Heart left ventricle (tissue), 16 donors: ENCODE measurements at regions not wholly inside any gene's neighbourhood (a gene's known extent, or its start where the extent isn't known, plus 50 kb on each side); places are given as distances from the start of the nearest gene placed in this dataset.

Experiments
- ATAC-seq, 4 donors: fragments of 200-7000 bp; cut with Tn5 transposase; one replicate each; pipeline ENCODE4 v1.9.1; 2020 to 2022; ENCODE audit warnings: moderate library complexity in 4 of 4, mild to moderate bottlenecking in 3 of 4, moderate number of reproducible peaks in 1 of 4
- DNase-seq, 5 donors: peaks; one replicate each; pipeline ENCODE4 v3.0.0-alpha.2; 2020
- H3K27ac ChIP-seq, 12 donors: fragments of 200-600 bp; sonication (generic) in 4 of 12; one replicate each; pipeline versions ENCODE4 v1.5.0 to v1.8.0; 2016 to 2022; ENCODE audit warnings: mild to moderate bottlenecking in 2 of 12
- H3K27me3 ChIP-seq, 9 donors: fragments of 200-600 bp; sonication (generic) in 2 of 9; one replicate each; pipeline versions ENCODE4 v1.5.1 to v1.8.0; 2016 to 2022; ENCODE audit warnings: mild to moderate bottlenecking in 3 of 9
- H3K36me3 ChIP-seq, 9 donors: fragments of 200-600 bp; sonication (generic) in 2 of 9; one replicate each; pipeline versions ENCODE4 v1.5.0 to v1.8.0; 2018 to 2022; ENCODE audit warnings: mild to moderate bottlenecking in 2 of 9
- H3K4me1 ChIP-seq, 12 donors: fragments of 200-600 bp; sonication (generic) in 4 of 12; one replicate each; pipeline versions ENCODE4 v1.5.0 to v1.8.0; 2016 to 2022; ENCODE audit warnings: mild to moderate bottlenecking in 3 of 12
- H3K4me3 ChIP-seq, 12 donors: fragments of 200-600 bp; sonication (generic) in 4 of 12; one replicate each; pipeline versions ENCODE4 v1.5.0 to v1.8.0; 2017 to 2022; ENCODE audit warnings: mild to moderate bottlenecking in 9 of 12, moderate library complexity in 4 of 12
- H3K9me3 ChIP-seq, 12 donors: fragments of 200-600 bp; sonication (generic) in 4 of 12; one replicate each; pipeline versions ENCODE4 v1.5.0 to v1.8.0; 2016 to 2022; ENCODE audit warnings: mild to moderate bottlenecking in 1 of 12
- CTCF ChIP-seq, 12 donors: fragments of 200-600 bp; sonication (generic) in 4 of 12; IDR thresholded peaks; one replicate each; pipeline versions ENCODE4 v1.5.0 to v1.8.0; 2018 to 2022; ENCODE audit warnings: antibody characterized with exemption in 12 of 12, mild to moderate bottlenecking in 5 of 12
- POLR2A ChIP-seq, 2 donors: fragments of 450-650 bp; IDR thresholded peaks; one replicate each; pipeline ENCODE4 v1.6.1; 2017; ENCODE audit warnings: antibody characterized with exemption in 2 of 2, mild to moderate bottlenecking in 2 of 2, moderate library complexity in 2 of 2
- WGBS, 4 donors: extraction: QIAGEN DNeasy Blood & Tissue Kit in 2 of 4; methylation state at CpG; one replicate each; pipeline versions ENCODE4 v1.1.5 to v1.1.7; 2013 to 2018; 5-methylcytosine and 5-hydroxymethylcytosine counted together
- intact Hi-C, 10 donors: fragments of 100-400 bp; cut with DNase I; formaldehyde crosslinking; loops; one replicate each; pipeline versions ENCODE4 v1.11.1 to v1.14.2; 2022
- donor health status: ischemic (EF 13 %, LVEDD 7.1; RV severe dilation, severe dysfunction).
- donor health status: healthy with polysubstance abuse.
- donor health status: DM: no; HTN: yes; CAD: no.
- donor health status: DM: no; HTN: no; CAD: no.
- donor health status: ischemic (EF 25% LVEDD 6.9; RV normal size, moderate dysfunction).
- donor health status: ischemic (EF 25% LVEDD 5.7; RV mildly dilated, moderate dysfunction).
- donor health status: healthy.
- donor health status: DM: yes; HTN: yes; CAD: no.
- donor health status: ischemic (EF 35%, LVEDD 5.7; RV mildly dilated, moderate dysfunction).
- donor health status: nonischemic (EF 11% LVEDD 7.7; RV severe dilation, severe dysfunction).
- donor health status: DM: yes; HTN: yes; CAD: no.
- donor health status: PGD.
- donor health status: ischemic (EF 29% LVEDD 5.4; RV normal size, mild dysfunction).
- donor health status: nonischemic (EF 23%, LVEDD 6.1; RV moderate dilation, normal function).

DNA sequence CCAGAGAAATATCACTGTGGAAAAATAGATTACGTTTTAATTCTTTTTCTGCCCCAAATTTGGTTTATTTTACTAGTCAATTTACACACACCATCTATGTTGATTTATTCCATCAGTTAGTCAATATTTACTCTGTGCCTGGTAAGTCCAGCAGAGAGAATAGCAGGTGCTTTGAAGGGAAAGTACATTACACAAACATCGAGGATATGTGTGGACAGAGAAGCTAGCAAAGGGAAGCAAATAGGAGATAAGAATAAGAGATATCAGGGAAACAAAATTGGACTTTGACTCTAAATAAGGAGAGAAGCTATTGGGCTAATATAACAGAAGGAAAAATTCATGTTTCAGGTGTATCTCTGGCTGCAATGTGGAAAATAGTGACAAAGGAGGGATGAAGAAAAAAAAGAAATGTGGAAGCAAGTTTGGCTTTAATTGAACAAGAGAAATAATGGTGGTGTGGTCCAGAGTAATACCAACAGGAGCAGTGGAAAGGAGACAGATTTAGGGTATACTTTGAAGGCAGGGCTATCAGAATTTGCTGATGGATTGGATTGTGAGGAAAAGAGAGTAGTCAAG is 587.7 kb upstream of the CDH6 start:
- no peak overlapping the region for H3K27ac ChIP-seq
- no peaks in the 10 kb centered on the region for H3K36me3 ChIP-seq
- no peaks in the 10 kb centered on the region for H3K4me1 ChIP-seq
- DNase-seq (no peak), ATAC-seq (no peak)
- no peak overlapping the region for H3K4me3 ChIP-seq
- 65 to 78% (median 70%) methylated on average over 2 of the region's 2 CpGs for WGBS, 4 donors
- intact Hi-C loops, result no loop called here
- H3K27me3 ChIP-seq, result no peaks in the 10 kb centered on the region
- H3K9me3 ChIP-seq, result peaks cover 0 to 6% (median 0%) of the 10 kb centered on the region in 12 donors
- TF ChIP-seq CTCF (IDR thresholded peaks at IDR 0.05) (no peak), POLR2A (IDR thresholded peaks at IDR 0.05) (no peak)

- ATAC-seq (no peak), DNase-seq (no peak)
- WGBS, 4 donors, result 87 to 92% (median 90%) methylated on average over 2 of the region's 2 CpGs
- Histone ChIP-seq H3K36me3 (no peaks in the 10 kb centered on the region), H3K9me3 (peaks cover 0 to 6% (median 0%) of the 10 kb centered on the region in 12 donors), H3K27ac (no peak overlapping the region), H3K4me3 (no peak overlapping the region), H3K27me3 (no peaks in the 10 kb centered on the region), H3K4me1 (no peaks in the 10 kb centered on the region)
- TF ChIP-seq CTCF (IDR thresholded peaks at IDR 0.05) (no peak), POLR2A (IDR thresholded peaks at IDR 0.05) (no peak)
- intact Hi-C loops, result no loop called here
Observed at GRCh38 chr5:30604648-30605262, 588.7 kb upstream of the CDH6 start.

DNA sequence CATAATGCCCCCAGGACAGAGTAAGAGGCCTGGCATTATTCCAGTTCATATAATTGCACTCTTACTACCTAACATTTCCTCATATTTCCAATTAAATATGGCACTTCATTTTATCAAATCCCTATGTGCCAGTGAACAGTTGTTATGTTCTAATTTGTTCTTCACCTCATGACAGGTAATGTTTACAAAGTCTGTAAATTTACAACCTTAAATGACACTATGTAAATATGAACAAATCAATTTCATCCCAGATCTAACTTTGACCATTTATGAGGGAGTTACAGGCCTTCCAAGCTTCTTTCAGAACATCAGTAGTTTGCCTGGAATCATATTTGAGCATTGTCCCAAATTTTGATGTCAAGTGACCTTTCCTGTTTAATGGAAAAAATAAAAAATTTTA is 592.6 kb upstream of the CDH6 start:
- Histone ChIP-seq H3K4me1 (no peaks in the 10 kb centered on the region), H3K9me3 (peaks cover 0 to 9% (median 0%) of the 10 kb centered on the region in 12 donors), H3K36me3 (no peaks in the 10 kb centered on the region), H3K4me3 (no peak overlapping the region), H3K27ac (no peak overlapping the region), H3K27me3 (no peaks in the 10 kb centered on the region)
- DNase-seq, result no peak
- no peak for TF ChIP-seq CTCF (IDR thresholded peaks at IDR 0.05)
- TF ChIP-seq POLR2A (IDR thresholded peaks at IDR 0.05), result no peak
- intact Hi-C loops, result no loop called here
- ATAC-seq, result no peak

- no peaks in the 10 kb centered on the region for H3K36me3 ChIP-seq
- peaks cover 0 to 9% (median 0%) of the 10 kb centered on the region in 12 donors for H3K9me3 ChIP-seq
- DNase-seq (no peak), ATAC-seq (no peak)
- intact Hi-C loops, result no loop called here
- no peaks in the 10 kb centered on the region for H3K4me1 ChIP-seq
- no peak overlapping the region for H3K27ac ChIP-seq
- WGBS, 4 donors, result 54 to 65% (median 64%) methylated on average over 3 of the region's 3 CpGs
- H3K4me3 ChIP-seq, result no peak overlapping the region
- TF ChIP-seq CTCF (IDR thresholded peaks at IDR 0.05) (no peak), POLR2A (IDR thresholded peaks at IDR 0.05) (no peak)
- H3K27me3 ChIP-seq, result no peaks in the 10 kb centered on the region
Observed at GRCh38 chr5:30596495-30597064, 596.9 kb upstream of the CDH6 start.
